T47D (cell line): ENCODE measurements at regions not wholly inside any gene's neighbourhood (a gene's known extent, or its start where the extent isn't known, plus 50 kb on each side); places are given as distances from the start of the nearest gene placed in this dataset.

Source experiments
- DNase-seq, 2 experiments: peaks; one replicate each; pipeline versions ENCODE4 v3.0.0 to v3.0.0-alpha.2; 2011 to 2012; ENCODE audit warnings: low read depth in 1 of 2, low spot score in 1 of 2
- JUND ChIP-seq: IDR thresholded peaks from 2 replicates; pipeline ENCODE4 v1.6.1; 2012; ENCODE audit warnings: low read depth
- in situ Hi-C: cut with HindIII; loops from 2 replicates; pipeline ENCODE4 v1.10.0; 2016; ENCODE audit warnings: low sequenced_read_pairs, low pct_unique_long_range_greater_than_20kb

GRCh38 chr2:128779301-128780095, 460.8 kb upstream of the HS6ST1 start:
- no peak for TF ChIP-seq JUND
- in situ Hi-C loops: no loop called here
- no peak for DNase-seq

- in situ Hi-C loops: no loop called here
- no peak for DNase-seq
- TF ChIP-seq JUND: no peak
Measured at GRCh38 chr2:128780434-128781080, 461.9 kb upstream of the HS6ST1 start.

- TF ChIP-seq JUND: no peak
- DNase-seq: no peak
- in situ Hi-C loops: no loop called here
Measured at GRCh38 chr2:128781166-128781565, 462.5 kb upstream of the HS6ST1 start.

- no peak for DNase-seq
- no peak for TF ChIP-seq JUND
- in situ Hi-C loops: no loop called here
Measured at GRCh38 chr2:128781585-128782385, 463.1 kb upstream of the HS6ST1 start.

GRCh38 chr2:128782411-128783192, 463.9 kb upstream of the HS6ST1 start:
- no peak for DNase-seq
- TF ChIP-seq JUND: no peak
- in situ Hi-C loops: no loop called here

GRCh38 chr2:128783193-128783671, 464.6 kb upstream of the HS6ST1 start:
- in situ Hi-C loops: no loop called here

GRCh38 chr2:128783896-128784295, 465.2 kb upstream of the HS6ST1 start:
- in situ Hi-C loops: no loop called here
- no peak for DNase-seq

More at GRCh38 chr2:128783193-128783671, 464.6 kb upstream of the HS6ST1 start:
- no peak for TF ChIP-seq JUND
- no peak for DNase-seq

GRCh38 chr2:128784626-128785306, 466.1 kb upstream of the HS6ST1 start:
- DNase-seq: no peak
- no peak for TF ChIP-seq JUND
- in situ Hi-C loops: no loop called here

More at GRCh38 chr2:128783896-128784295, 465.2 kb upstream of the HS6ST1 start:
- TF ChIP-seq JUND: no peak

- DNase-seq: no peak
- in situ Hi-C loops: no loop called here
- TF ChIP-seq JUND: no peak
Measured at GRCh38 chr2:128786316-128786715, 467.6 kb upstream of the HS6ST1 start.

- DNase-seq: no peak
- in situ Hi-C loops: no loop called here
- TF ChIP-seq JUND: no peak
Measured at GRCh38 chr2:128786741-128787478, 468.2 kb upstream of the HS6ST1 start.

- TF ChIP-seq JUND: no peak
- in situ Hi-C loops: no loop called here
Measured at GRCh38 chr2:128787616-128788015, 468.9 kb upstream of the HS6ST1 start.

More at GRCh38 chr2:128787616-128788015, 468.9 kb upstream of the HS6ST1 start:
- no peak for DNase-seq
